A673 (cell line): ENCODE measurements at regions not wholly inside any gene's neighbourhood (a gene's known extent, or its start where the extent isn't known, plus 50 kb on each side); places are given as distances from the start of the nearest gene placed in this dataset.
"Not testable (repeated sequence)": the region's sequence is repeated elsewhere in the genome, so short reads cannot be mapped to it uniquely, and the experiment has no call there.

Source experiments
- BruUV-seq: library from RNA; stranded (reverse); fragments of 400-500 nt; replicated peaks from 2 replicates; lab custom pipeline; 2021; lab: Mats Ljungman, UMichigan
- CTCF ChIA-PET: fragments of 300-600 bp; sonication (Branson Sonifier 250); formaldehyde crosslinking; loops from one replicate; lab custom pipeline; 2022; ENCODE audit warnings: antibody characterized with exemption; lab: Charles Lee
- POLR2A ChIA-PET: fragments of 300-600 bp; sonication (Branson Sonifier 250); formaldehyde crosslinking; loops from one replicate; lab custom pipeline; 2022; ENCODE audit warnings: antibody characterized with exemption; ENCODE audit not compliant: low non-redundant PET; lab: Charles Lee
- DNase-seq: peaks from one replicate; pipeline ENCODE4 v3.0.0-alpha.2; 2015; ENCODE audit warnings: low spot score
- H3K27ac ChIP-seq: fragments of 200-600 bp; sonication (generic); 2 replicates; pipeline ENCODE4 v1.5.1; 2016; ENCODE audit warnings: mixed run types, low read depth, mild to moderate bottlenecking, mixed read lengths, antibody characterized with exemption, low read length; ENCODE audit not compliant: poor library complexity, severe bottlenecking
- H3K27me3 ChIP-seq: fragments of 200-600 bp; sonication (generic); replicated peaks from 2 replicates; pipeline ENCODE4 v1.6.1; 2017; ENCODE audit warnings: mixed run types, low read depth, mild to moderate bottlenecking, mixed read lengths, antibody characterized with exemption, low read length; ENCODE audit not compliant: insufficient read depth, poor library complexity
- H3K36me3 ChIP-seq: fragments of 200-600 bp; sonication (generic); 2 replicates; pipeline ENCODE4 v1.6.1; 2016; ENCODE audit warnings: mixed run types, mild to moderate bottlenecking, mixed read lengths, antibody characterized with exemption, low read length; ENCODE audit not compliant: insufficient read depth, poor library complexity, severe bottlenecking
- H3K4me1 ChIP-seq: fragments of 200-600 bp; sonication (generic); 2 replicates; pipeline ENCODE4 v1.6.1; 2017; ENCODE audit warnings: mixed run types, mild to moderate bottlenecking, mixed read lengths, antibody characterized with exemption, low read length; ENCODE audit not compliant: insufficient read depth, poor library complexity, severe bottlenecking
- H3K4me3 ChIP-seq: fragments of 200-600 bp; sonication (generic); 2 replicates; pipeline ENCODE4 v1.5.1; 2016; ENCODE audit warnings: low read depth, mixed run types, mild to moderate bottlenecking, mixed read lengths, low read length; ENCODE audit not compliant: poor library complexity, severe bottlenecking
- H3K9me3 ChIP-seq: fragments of 200-600 bp; sonication (generic); 2 replicates; pipeline ENCODE4 v1.6.1; 2016; ENCODE audit warnings: mixed run types, low read depth, mild to moderate bottlenecking, mixed read lengths, antibody characterized with exemption, low read length; ENCODE audit not compliant: poor library complexity, severe bottlenecking
- EZH2 ChIP-seq: fragments of 200-600 bp; sonication (generic); IDR thresholded peaks from 2 replicates; pipeline ENCODE4 v1.6.1; 2017; ENCODE audit warnings: borderline replicate concordance, low read depth, mild to moderate bottlenecking, mixed read lengths, antibody characterized with exemption, low read length; ENCODE audit not compliant: poor library complexity, severe bottlenecking
- intact Hi-C: fragments of 100-400 bp; cut with micrococcal nuclease; formaldehyde crosslinking; loops from one replicate; pipeline ENCODE4 v1.10.0; 2022; ENCODE audit not compliant: unreplicated experiment
- TF ChIP-seq, protein P1 (sequence below): fragments of 300-800, 200-600 bp; sonication (generic); conservative IDR thresholded peaks from 2 replicates; pipeline ENCODE4 v1.5.1; 2017; ENCODE audit warnings: low read depth, mild to moderate bottlenecking, antibody characterized with exemption, low read length, moderate library complexity, mixed read lengths

DNA sequence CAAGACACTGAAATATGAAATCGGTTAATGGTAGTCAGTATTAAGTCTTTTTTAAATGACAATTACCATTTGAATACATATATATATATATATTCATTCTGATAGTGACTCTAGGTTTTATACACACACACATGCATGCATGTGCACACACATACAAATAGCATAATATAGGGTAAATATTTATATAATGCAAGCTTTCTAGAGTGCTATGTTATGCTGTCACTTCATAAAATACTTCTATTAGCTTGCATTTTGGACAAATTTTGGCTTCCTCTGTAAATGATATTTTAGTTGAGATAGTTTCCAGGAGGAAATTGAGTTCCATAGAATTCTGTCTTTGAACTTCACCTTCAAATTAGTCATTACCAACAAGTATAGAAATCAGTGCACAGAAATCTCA lies 89.9 kb upstream of the EPHA3 start:
- CTCF ChIA-PET = no interaction called here

GRCh38 chr3:89025185-89025584 lies 82.2 kb upstream of the EPHA3 start:
- DNase-seq = peak; percentile 90
- no TSS peak for BruUV-seq
- peak overlapping the region; percentile 16 for H3K4me3 ChIP-seq
- TF ChIP-seq, protein P1, sequence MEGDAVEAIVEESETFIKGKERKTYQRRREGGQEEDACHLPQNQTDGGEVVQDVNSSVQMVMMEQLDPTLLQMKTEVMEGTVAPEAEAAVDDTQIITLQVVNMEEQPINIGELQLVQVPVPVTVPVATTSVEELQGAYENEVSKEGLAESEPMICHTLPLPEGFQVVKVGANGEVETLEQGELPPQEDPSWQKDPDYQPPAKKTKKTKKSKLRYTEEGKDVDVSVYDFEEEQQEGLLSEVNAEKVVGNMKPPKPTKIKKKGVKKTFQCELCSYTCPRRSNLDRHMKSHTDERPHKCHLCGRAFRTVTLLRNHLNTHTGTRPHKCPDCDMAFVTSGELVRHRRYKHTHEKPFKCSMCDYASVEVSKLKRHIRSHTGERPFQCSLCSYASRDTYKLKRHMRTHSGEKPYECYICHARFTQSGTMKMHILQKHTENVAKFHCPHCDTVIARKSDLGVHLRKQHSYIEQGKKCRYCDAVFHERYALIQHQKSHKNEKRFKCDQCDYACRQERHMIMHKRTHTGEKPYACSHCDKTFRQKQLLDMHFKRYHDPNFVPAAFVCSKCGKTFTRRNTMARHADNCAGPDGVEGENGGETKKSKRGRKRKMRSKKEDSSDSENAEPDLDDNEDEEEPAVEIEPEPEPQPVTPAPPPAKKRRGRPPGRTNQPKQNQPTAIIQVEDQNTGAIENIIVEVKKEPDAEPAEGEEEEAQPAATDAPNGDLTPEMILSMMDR = no peak
- no peak for TF ChIP-seq EZH2
- no peaks in the 10 kb centered on the region for H3K27me3 ChIP-seq
- ChIA-PET CTCF (no interaction called here), POLR2A (interaction anchor here (0.6 kb wide), 1 partner anchor 15 kb away, joined by 5 read pairs; no protein-coding TSS in a partner anchor)
- intact Hi-C loops = no loop called here
- peaks cover 24% of the 10 kb centered on the region for H3K4me1 ChIP-seq
- no peaks in the 10 kb centered on the region for H3K36me3 ChIP-seq
- H3K27ac ChIP-seq = peak overlapping the region; percentile 37
- H3K9me3 ChIP-seq = no peaks in the 10 kb centered on the region

More for the DNA sequence above, 89.9 kb upstream of the EPHA3 start:
- Histone ChIP-seq H3K4me1 (peaks cover 12% of the 10 kb centered on the region), H3K27me3 (no peaks in the 10 kb centered on the region), H3K9me3 (no peaks in the 10 kb centered on the region), H3K27ac (no peak overlapping the region), H3K36me3 (no peaks in the 10 kb centered on the region), H3K4me3 (no peak overlapping the region)
- no peak for DNase-seq
- BruUV-seq = no TSS peak
- POLR2A ChIA-PET = no interaction called here
- intact Hi-C loops = no loop called here
- no peak for TF ChIP-seq EZH2
- TF ChIP-seq, protein P1 = no peak

DNA sequence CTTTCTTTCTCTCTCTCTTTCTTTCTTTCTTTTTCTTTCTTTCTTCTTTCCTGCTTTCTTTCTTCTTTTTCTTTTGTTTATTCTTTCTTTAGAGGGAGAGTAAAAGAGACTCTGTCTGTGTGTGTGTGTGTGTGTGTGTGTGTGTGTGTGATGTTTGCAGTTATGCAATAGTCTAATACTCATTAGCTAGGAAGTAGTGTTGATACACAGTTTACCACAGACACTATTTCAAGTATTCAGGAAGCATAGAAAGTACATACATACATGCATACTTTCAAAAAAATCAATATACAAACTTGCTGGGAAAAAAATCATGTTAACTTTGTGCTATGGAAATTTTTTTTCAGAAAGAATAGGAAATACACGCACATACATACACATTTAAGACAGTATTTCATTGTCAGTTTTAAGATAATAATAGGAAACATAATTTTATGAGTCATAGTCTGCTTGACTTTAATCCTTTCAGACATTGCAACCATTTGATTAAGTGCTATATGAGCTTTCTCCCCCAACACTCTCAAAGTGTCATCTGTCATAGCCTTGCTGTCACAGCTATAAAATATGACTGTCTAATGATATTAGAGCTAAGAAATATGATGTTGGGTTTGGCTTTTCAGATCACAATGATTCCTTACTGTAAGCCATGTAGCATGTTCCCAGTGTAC lies 74.9 kb upstream of the EPHA3 start:
- H3K4me3 ChIP-seq = no peak overlapping the region
- DNase-seq = peak; percentile 65
- no TSS peak for BruUV-seq
- intact Hi-C loops = no loop called here
- peaks cover 18% of the 10 kb centered on the region for H3K4me1 ChIP-seq
- POLR2A ChIA-PET = no interaction called here
- CTCF ChIA-PET = no interaction called here
- TF ChIP-seq EZH2 = no peak
- TF ChIP-seq, protein P1 = no peak
- H3K27ac ChIP-seq = peak overlapping the region; percentile 37
- H3K9me3 ChIP-seq = no peaks in the 10 kb centered on the region
- H3K27me3 ChIP-seq = no peaks in the 10 kb centered on the region
- H3K36me3 ChIP-seq = no peaks in the 10 kb centered on the region

DNA sequence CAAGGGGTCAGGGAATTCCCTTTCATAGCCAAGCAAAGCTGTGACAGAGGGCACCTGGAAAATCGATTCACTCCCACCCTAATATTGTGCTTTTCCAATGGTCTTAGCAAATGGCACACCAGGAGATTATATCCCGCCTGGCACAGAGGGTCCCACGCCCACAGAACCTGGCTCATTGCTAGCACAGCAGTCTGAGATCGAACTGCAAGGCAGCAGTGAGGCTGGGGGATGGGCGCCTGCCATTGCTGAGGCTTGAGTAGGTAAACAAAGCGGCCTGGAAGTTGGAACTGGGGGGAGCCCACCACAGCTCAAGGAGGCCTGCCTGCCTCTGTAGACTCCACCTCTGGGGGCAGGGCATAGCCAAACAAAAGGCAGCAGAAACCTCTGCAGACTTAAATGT lies 72.7 kb upstream of the EPHA3 start:
- H3K4me1 ChIP-seq = peaks cover 18% of the 10 kb centered on the region
- intact Hi-C loops, H3K27me3 ChIP-seq, DNase-seq, BruUV-seq, CTCF ChIA-PET, H3K36me3 ChIP-seq, H3K9me3 ChIP-seq, H3K4me3 ChIP-seq, H3K27ac ChIP-seq: not testable (repeated sequence)
- POLR2A ChIA-PET = interaction anchor here (0.6 kb wide), 1 partner anchor 15 kb away, joined by 6 read pairs; no protein-coding TSS in a partner anchor
